ENCODE measurements at regions not wholly inside any gene's neighbourhood (a gene's known extent, or its start where the extent isn't known, plus 50 kb on each side); places are given as distances from the start of the nearest gene placed in this dataset.
A peak's percentile ranks its signal among the peaks of the same experiment; 100 is the strongest.

DNA sequence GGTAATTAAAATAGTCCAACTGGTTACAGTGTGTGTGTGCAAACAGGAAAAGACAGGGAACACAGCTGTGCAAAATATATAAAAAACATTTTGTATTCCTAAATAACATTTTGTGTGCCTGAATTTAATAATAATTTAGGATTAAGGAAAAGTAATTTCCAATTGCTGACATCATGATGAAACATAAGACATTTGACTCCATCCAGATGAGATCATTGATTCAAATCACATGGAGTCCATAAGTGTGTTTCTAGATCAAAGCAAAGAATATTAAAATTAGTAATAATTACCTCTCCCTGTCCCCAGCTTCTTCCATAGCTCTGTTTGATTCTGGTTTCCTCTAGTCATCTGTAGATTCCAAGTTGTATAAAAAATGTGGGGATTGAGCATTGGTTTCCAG lies 64.6 kb upstream of the BTN3A2 start:
- intact Hi-C loops (cut with micrococcal nuclease), result no loop called here
- peaks cover 3% of the 10 kb centered on the region for H3K27me3 Mint-ChIP-seq
- H3K27ac Mint-ChIP-seq, result no peak overlapping the region
- DNase-seq (no peak), ATAC-seq (ENCODE audit: low read depth) (no peak)
- CTCF ChIA-PET, result no interaction called here
- TF ChIP-seq, protein P1, sequence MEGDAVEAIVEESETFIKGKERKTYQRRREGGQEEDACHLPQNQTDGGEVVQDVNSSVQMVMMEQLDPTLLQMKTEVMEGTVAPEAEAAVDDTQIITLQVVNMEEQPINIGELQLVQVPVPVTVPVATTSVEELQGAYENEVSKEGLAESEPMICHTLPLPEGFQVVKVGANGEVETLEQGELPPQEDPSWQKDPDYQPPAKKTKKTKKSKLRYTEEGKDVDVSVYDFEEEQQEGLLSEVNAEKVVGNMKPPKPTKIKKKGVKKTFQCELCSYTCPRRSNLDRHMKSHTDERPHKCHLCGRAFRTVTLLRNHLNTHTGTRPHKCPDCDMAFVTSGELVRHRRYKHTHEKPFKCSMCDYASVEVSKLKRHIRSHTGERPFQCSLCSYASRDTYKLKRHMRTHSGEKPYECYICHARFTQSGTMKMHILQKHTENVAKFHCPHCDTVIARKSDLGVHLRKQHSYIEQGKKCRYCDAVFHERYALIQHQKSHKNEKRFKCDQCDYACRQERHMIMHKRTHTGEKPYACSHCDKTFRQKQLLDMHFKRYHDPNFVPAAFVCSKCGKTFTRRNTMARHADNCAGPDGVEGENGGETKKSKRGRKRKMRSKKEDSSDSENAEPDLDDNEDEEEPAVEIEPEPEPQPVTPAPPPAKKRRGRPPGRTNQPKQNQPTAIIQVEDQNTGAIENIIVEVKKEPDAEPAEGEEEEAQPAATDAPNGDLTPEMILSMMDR (IDR thresholded peaks at IDR 0.05), result no peak
- POLR2A ChIA-PET, result interaction anchor here (0.5 kb wide), 1 partner anchor 240 kb away, joined by 4 read pairs; no protein-coding TSS in a partner anchor
- H3K4me3 Mint-ChIP-seq, result no peak overlapping the region
- H3K9me3 Mint-ChIP-seq, result no peaks in the 10 kb centered on the region
- peaks cover 14% of the 10 kb centered on the region for H3K4me1 Mint-ChIP-seq
- H3K36me3 Mint-ChIP-seq (ENCODE audit: low read depth), result peaks cover 5% of the 10 kb centered on the region

DNA sequence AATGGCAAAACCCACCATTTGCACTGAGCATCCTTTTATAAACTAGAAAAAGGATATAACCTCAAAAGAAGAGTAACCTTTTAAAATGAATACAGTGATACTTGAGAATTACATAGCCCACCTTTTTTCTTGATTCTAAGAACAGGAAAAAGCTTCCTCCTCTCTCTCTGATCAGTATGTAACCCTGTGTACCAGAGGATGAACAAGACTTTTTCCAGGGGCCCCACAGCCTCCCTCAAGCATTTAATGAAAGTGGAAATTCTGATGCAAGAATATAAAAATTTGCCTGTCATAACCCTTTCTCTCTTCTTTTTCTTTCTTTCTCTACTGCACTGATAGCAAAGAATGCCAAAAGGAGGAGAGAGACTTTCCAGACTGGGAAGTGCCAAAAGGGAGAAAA lies 64.2 kb upstream of the BTN3A2 start:
- no peak overlapping the region for H3K4me3 Mint-ChIP-seq
- DNase-seq (no peak), ATAC-seq (ENCODE audit: low read depth) (no peak)
- POLR2A ChIA-PET, result interaction anchor here (0.5 kb wide), 1 partner anchor 239 kb away, joined by 4 read pairs; no protein-coding TSS in a partner anchor
- TF ChIP-seq, protein P1 (IDR thresholded peaks at IDR 0.05), result no peak
- CTCF ChIA-PET, result no interaction called here
- peaks cover 15% of the 10 kb centered on the region for H3K4me1 Mint-ChIP-seq
- H3K27me3 Mint-ChIP-seq, result peaks cover 3% of the 10 kb centered on the region
- no peaks in the 10 kb centered on the region for H3K9me3 Mint-ChIP-seq
- no peak overlapping the region for H3K27ac Mint-ChIP-seq
- peaks cover 5% of the 10 kb centered on the region for H3K36me3 Mint-ChIP-seq (ENCODE audit: low read depth)
- intact Hi-C loops (cut with micrococcal nuclease), result no loop called here

DNA sequence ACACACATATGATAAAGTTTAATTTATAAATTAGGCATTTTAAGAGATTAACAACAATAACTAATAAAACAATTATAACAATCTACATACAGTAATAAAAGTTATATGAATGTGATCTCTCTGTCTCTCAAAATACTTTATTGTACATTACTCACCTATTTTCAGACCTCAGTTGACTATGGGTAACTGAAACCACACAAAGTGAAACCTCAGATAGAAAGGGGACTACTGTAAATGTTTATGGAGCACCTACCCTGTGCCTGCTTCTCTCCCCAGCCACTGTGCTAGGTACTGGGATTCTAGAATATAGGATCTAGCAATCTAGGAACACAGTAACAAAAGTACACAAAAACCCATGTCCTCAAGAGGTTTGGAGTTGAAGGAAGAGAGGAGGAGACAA lies 63.4 kb upstream of the BTN3A2 start:
- Mint-ChIP-seq H3K36me3 (ENCODE audit: low read depth) (peaks cover 5% of the 10 kb centered on the region), H3K27me3 (peaks cover 3% of the 10 kb centered on the region), H3K4me3 (no peak overlapping the region), H3K9me3 (no peaks in the 10 kb centered on the region), H3K27ac (no peak overlapping the region), H3K4me1 (peaks cover 14% of the 10 kb centered on the region)
- TF ChIP-seq, protein P1 (IDR thresholded peaks at IDR 0.05), result no peak
- POLR2A ChIA-PET, result no interaction called here
- CTCF ChIA-PET, result no interaction called here
- intact Hi-C loops (cut with micrococcal nuclease), result no loop called here
- DNase-seq, result no peak
- ATAC-seq (ENCODE audit: low read depth), result no peak

DNA sequence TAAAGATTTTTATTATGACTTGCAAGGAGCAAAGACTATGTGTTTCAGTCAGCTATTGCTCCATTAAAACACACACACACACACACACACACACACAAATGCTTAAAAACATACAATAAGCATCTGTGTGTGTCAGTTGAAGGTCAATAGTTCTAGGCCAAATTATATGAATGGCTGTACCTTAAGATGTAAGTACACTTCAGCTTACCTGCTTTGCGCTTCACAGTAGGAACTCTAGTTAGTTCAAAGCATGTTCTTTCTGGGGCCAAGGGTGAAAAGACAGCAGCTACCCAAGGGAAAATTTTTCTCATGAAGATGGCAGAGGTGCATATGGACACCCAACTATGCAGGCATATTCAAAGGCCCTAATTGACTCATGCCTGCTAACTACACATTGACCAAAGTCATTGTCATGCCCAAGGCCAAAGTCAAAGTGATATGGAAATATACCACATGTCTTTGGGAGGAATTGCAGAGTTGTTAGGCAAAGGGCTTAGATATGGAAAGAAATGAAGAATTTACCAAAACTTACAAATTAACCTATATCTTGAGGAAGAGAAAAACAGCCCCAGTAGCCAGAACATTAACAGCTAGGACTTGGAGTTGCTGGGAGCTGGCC lies 61.9 kb upstream of the BTN3A2 start:
- Mint-ChIP-seq H3K27me3 (no peaks in the 10 kb centered on the region), H3K27ac (no peak overlapping the region), H3K4me1 (peaks cover 14% of the 10 kb centered on the region), H3K36me3 (ENCODE audit: low read depth) (peaks cover 5% of the 10 kb centered on the region), H3K4me3 (no peak overlapping the region), H3K9me3 (no peaks in the 10 kb centered on the region)
- TF ChIP-seq, protein P1 (IDR thresholded peaks at IDR 0.05), result no peak
- intact Hi-C loops (cut with micrococcal nuclease), result no loop called here
- no peak for ATAC-seq (ENCODE audit: low read depth)
- DNase-seq, result no peak
- POLR2A ChIA-PET, result interaction anchor here (0.6 to 3.4 kb wide), 3 partner anchors 18 to 1588 kb away, joined by 3 to 15 read pairs (median 3); a partner anchor contains a TSS
- CTCF ChIA-PET, result no interaction called here

DNA sequence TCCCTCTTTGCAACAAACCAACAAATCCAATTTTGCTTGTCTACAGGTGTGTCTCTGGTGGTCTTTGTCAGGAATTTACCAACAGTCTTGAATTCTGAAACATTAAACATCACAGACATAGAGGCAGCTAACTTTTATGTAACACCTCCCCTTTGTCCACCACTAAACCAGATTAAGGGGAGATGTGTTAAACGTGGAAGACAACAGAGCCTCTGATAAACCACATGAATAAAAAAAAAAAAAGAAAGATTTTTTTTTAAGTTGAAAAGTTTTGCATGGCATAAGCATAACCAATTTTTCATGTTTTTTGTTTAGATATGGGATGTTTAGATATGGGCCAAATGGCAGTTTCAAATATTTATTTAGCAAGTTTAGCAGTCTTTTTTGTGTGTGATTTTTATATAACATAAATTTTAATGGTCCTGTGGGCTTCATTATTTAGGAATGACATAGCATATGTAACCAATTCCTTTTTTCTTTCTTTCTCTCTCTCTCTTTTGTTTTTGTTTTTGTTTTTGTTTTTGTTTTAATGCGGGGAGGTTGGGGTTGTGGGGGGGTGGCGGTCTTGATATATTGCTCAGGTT lies 60.7 kb upstream of the BTN3A2 start:
- peaks cover 5% of the 10 kb centered on the region for H3K36me3 Mint-ChIP-seq (ENCODE audit: low read depth)
- peaks cover 14% of the 10 kb centered on the region for H3K4me1 Mint-ChIP-seq
- H3K27me3 Mint-ChIP-seq, result no peaks in the 10 kb centered on the region
- intact Hi-C loops (cut with micrococcal nuclease), result loop anchor here (2.0 kb wide), 3 partner anchors 32 to 88 kb away; a partner anchor contains a TSS
- H3K9me3 Mint-ChIP-seq, result no peaks in the 10 kb centered on the region
- TF ChIP-seq, protein P1 (IDR thresholded peaks at IDR 0.05), result no peak
- H3K27ac Mint-ChIP-seq, result peak overlapping the region; percentile 96
- ATAC-seq (ENCODE audit: low read depth) (no peak), DNase-seq (no peak)
- H3K4me3 Mint-ChIP-seq, result peak overlapping the region; percentile 93
- CTCF ChIA-PET, result interaction anchor here (1.0 kb wide), 1 partner anchor 10 kb away, joined by 4 read pairs; no protein-coding TSS in a partner anchor
- POLR2A ChIA-PET, result interaction anchor here (0.6 to 3.4 kb wide), 8 partner anchors 13 to 233 kb away, joined by 3 to 15 read pairs (median 4); a partner anchor contains a TSS
